HG03159 (cell line): ENCODE measurements at regions not wholly inside any gene's neighbourhood (a gene's known extent, or its start where the extent isn't known, plus 50 kb on each side); places are given as distances from the start of the nearest gene placed in this dataset.
"Not testable (repeated sequence)": the region's sequence is repeated elsewhere in the genome, so short reads cannot be mapped to it uniquely, and the experiment has no call there.

Experiments
- ATAC-seq: cut with Tn5 transposase; IDR thresholded peaks from one replicate; pipeline ENCODE4 v1.9.1; 2021; ENCODE audit warnings: mild to moderate bottlenecking, moderate library complexity; ENCODE audit not compliant: unreplicated experiment

DNA sequence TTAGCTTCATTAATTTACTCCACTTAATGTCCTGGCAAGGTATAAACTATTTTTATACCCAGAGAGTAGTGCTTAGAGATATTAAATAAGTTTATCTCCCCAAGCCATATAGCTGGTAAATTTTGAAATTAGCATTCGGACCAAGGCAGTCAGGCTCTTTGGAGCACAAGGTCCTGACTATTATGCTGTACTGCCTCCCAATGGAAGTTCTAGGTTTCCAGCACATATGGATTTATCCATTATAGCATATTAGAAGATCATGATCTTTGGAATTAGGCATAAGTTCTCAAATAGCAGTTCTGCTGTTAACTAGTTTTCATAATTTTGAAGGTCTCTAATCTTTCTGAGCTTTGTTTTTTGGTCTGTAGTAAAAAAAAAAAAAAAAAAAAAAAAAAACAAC is 835.3 kb upstream of the EPHA7 start:
- no peak for ATAC-seq

DNA sequence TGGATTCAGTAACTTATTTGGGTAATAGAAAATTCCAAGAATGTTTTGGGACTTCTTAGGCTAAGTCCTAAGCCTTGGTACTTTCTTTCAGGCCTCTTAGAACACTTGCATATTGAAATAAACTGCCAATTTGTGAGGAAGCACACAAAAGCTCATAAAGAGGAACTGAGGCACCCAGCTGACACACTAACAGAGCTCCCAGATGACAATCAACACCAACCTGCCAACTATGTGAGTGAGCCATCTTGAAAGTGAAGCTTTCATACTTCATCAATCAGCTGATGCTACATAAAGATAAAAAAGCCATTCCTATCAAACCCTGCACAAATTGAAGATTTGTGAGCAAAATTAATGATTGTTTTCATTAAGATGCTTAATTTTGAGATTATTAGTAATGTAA is 832.5 kb upstream of the EPHA7 start:
- no peak for ATAC-seq

DNA sequence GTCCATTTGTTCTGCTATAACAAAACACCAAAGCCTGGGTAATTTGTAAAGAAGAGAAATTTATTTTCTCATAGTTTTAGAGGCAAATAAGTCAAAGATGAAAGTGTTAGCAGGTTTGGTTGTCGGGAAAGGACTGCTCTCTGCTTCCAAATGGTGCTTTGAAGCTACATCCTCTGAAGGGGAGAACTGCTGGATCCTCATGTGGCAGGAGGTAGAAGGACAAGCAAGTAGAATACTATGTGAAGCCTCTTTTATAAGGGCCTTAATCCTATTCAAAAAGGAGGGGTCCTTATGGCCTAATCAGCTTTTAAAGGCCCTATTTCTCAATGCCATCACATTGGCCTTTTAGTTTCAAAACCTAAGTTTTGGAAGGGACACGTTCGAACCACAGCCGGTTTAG is 826.0 kb upstream of the EPHA7 start:
- no peak for ATAC-seq

DNA sequence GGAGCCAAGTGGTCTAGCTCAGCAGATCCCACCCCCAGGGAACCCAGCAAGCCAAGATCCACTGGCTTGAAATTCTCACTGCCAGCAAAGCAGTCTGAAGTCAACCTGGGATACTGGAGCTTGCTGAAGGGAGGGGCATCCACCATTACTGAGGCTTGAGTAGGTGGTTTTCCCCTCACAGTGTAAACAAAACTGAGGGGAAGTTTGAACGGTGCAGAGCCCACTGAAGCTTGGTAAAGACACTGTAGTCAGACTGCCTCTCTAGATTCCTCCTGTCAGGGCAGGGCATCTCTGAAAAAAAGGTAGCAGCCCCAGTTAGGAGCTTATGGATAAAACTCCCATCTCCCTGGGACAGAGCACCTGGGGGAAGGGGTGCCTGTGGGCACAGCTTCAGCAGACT is 819.5 kb upstream of the EPHA7 start:
- no peak for ATAC-seq

DNA sequence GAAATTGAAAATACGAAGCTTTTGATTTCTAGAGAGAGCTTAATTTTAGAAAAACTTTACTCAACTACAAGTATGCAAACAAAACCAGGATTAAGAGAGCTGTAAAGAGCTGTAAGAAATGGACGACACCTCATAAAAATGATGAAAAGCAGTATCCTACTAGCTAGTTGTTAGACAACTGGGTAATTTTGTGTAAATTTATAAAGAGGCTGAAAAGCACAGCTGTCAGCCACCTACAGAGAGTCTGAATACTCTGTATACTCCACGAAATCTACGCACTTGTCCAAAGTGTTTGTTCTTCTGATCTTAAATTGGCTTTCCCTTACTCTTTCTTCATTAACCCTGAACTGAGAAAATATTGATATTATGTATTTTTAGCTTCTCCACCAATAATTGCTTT is 808.4 kb upstream of the EPHA7 start:
- ATAC-seq: no peak

DNA sequence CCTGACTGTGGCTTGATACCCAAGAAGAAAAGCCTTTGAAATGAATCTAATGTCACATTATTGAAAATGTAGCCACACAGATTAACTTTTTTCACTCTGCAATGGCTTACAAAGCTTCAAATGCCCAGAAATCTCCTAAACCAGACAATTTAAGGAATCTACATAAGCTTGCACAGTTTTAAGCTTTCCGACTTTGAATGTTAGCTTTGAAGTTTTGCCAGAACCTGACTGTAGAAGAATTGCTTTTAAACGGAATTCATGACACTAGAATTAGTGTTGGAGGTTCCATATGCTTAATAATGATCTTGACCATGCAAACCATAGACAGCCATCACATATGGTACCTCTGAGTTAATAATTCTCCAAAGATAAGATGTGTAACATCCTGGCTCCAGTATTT is 798.5 kb upstream of the EPHA7 start:
- no peak for ATAC-seq

DNA sequence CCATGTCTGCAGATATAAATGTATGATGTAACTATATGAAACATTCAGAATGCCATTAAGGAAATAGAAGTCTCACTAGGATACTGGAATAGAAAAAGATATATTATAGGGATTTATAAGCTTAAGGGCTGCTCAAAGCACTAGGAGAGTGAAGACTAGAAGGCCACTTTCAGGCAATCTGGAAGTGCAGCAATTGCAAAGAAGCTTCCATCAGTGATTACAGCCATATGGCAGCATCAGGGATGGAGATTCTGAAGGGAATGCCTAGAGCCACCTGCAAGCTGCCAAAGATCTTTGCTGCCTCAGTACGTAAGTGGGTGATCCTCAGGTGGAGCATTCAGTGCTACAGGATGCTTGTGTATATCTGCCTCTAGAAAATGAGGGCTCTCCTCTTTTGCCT is 796.2 kb upstream of the EPHA7 start:
- ATAC-seq: no peak

DNA sequence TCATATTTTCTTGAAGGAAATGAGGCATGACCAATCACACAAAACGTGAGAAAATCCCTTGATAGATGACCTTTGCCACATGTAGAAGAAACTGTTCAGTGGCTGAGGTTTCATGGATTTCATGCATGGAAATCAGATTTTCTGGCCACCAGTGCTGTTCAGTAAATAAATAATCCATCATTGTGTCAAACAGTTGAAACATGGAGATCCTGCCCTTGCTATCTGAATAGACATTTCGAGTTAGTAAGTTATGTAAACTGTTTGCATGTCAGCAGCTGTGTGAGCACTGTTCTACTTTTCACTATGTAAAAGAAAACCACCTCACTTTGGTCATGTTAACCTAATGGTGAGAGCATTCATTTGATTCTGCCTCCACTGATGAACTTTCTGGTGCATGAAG is 793.9 kb upstream of the EPHA7 start:
- no peak for ATAC-seq

DNA sequence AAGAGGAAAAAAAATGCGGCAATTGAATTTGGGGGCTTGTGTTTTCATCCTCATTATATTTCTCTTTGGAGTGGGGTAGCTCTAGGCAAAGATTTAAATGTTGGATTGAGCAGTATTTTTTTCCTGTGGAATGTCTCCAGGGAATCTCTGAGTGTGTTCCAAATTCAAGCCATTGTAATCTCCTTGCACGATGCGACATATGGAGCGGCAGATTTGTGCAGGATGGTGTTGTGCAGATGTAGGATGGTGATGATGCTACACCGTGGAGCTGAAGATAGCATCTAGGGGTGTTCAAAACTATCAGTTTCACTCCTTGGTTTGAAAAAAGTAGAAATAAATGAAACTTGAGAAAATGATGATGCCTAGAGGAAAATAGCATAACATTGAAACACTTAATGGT is 777.5 kb upstream of the EPHA7 start:
- no peak for ATAC-seq

DNA sequence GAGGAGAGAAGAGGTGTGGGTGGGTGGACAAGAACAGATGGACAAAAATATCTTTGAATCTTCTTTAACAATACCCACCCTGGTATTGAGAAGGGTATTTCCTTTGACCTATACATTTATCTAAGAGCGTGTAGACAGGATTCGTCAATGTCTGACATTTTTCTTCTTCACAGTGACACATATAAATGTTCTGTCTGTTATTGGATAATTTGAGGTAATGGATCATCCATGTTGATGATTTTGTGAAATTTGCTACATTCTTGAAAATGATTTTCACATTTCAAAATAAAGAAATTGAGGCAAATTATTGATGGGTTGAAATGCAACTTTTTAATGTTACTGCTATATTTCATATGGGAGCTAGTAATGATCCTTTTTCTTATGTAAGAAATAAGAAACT is 770.7 kb upstream of the EPHA7 start:
- no peak for ATAC-seq

DNA sequence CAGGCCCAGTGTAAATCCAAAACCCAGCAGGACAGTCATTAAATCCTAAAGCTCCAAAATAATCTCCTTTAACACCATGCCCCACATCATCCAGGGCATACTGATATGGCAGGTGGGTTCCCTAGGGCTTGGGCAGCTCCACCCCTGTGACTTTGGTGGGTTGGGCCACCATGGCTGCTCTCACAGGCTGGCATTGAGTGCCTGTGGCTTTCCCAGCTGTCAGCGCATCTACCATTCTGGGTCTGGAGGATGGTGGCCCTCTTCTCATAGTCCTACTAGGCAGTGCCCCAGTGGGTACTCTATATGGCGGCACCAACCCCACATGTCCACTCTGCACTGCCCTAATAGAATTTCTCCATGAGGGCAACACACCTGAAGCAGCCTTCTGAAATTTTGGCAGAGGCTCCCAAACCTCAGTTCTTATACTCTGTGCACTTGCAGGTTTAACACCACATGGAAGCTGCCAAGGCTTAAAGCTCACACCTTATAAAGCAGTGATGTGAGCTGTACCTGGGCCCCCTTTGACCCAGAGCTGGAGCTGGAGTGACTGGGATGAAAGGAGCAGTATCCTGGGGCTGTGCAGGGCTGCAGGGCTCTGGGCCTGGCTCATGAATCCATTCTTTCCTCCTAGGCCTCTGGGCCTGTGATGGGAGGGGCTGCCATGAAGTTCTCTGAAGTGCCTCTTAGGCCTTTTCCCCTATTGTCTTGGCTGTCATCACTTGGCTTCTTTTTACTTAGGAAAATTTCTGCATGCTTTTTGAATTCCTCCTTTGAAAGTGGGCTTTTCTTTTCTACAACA is 765.5 kb upstream of the EPHA7 start:
- no peak for ATAC-seq

DNA sequence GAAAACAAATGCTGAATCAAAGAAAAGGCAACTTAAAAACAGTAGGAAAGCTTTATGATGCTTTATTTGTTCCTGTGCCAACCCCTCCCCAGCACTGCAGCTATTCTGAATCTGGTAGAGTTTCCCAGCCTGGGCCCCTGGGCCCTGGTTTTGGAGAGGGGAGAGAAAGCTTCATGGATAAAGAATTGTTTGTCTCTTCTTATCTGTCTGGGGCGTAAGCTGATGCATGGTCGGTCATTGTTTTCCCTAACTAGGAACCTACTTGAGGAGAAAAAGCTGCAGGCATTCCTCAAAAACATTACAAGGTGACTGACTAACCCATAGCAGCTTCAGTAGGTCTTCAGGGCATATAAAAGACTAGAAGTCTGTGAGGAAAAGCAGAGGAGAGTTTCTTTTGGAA is 758.1 kb upstream of the EPHA7 start:
- no peak for ATAC-seq

DNA sequence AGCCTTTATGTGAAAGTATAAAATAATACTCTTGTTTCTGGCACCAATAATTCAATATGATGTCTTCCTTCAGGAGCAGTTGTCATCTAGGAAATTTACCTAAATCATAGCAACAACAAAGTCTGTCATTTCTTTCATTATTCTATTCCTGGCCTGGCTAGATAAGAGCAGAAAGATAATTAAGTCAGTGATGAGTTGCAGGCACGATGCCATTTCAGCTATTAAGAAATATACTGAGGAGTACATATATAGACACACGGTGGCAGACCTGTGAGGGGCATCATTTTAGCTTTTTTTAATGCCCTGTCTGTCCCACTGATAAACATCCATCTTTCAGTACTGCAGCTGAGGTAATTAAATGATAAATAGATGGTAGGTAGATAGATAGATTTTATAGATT is 756.1 kb upstream of the EPHA7 start:
- no peak for ATAC-seq

DNA sequence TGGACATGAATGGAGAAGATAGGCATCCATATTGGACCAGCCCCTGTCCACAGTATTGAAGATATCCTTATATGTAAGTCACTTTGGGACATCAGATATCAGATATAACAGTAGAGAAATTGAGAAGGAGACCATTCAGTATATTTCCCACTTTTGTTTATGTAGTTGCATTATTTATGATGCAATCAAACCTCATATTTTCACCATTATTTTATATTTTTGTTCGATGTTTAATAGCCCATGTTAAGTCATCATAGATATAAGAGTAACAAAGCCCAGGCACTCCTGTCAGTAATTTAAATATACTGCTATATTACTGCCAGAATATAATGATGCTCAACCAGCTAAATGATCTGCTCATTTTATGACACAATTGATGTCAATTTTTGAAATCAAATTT is 744.5 kb upstream of the EPHA7 start:
- no peak for ATAC-seq

DNA sequence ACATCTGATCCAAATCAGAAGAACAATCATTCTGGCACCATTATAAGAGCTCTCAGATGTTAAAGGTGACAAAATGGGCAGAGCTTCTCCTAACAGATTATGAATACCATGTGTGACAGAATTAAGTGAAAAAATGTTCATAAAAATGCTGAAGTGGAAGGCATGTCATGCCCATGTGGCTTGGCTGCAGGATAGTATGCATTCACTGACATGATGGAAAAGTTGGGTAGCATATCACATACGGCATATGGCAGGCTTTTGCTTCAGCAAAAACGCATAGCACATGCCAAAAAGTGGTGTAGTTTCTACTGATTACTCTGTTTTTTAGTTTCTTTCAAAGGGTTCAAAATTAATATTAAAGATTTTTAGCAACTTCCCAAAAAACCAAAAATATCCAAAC is 731.5 kb upstream of the EPHA7 start:
- no peak for ATAC-seq

DNA sequence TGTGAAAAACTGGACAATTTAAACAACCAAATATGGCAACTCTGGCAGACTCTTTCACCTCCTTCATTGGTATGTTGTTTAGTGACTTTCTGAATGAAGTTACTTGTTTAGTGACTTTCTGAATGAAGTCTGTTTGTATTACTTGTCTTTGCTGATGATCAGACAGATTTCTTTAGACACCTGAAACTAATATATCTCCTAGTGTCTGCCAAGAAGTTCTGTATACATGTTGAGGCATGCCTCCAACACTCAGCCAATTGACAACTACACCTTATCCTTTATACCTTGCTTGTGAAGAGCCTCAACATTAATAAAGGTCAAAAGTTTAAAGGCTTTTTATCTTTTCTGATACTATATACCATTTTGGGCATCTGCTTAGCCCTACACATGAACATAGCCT is 725.4 kb upstream of the EPHA7 start:
- no peak for ATAC-seq

DNA sequence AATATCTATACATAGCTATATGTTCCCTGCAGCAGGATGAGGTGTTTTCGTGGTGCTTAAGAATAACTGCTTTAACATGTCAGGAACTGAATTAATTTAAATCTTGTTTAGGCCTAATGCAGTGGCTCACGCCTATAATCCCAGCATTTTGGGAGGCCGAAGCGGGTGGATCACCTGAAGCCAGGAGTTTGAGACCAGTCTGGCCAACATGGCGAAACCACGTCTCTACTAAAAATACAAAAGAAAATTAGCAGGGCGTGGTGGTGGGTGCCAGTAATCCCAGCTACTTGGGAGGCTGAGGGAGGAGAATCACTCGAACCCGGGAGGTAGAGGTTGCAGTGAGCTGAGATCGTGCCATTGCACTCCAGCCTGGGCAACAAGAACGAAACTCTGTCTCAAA is 717.8 kb upstream of the EPHA7 start:
- ATAC-seq: not testable (repeated sequence)

DNA sequence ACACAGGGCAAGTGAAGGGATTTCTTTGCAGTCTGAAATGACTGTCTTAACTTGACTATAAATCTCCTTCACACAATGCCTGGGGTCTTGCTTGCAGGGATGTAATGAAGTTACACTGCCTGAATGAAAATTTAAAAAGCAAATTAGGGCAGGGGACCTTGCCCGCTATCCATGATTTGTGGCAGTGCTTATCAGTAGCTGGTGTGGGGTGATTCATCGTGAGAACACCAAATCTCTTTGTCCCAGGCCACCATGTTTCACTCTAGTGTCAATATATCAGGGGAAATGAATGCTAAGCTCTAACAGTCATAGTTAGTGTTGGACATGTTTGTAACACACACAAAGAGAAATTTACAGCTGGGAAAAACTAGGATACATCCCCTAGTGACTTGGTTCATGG is 713.7 kb upstream of the EPHA7 start:
- ATAC-seq: no peak

DNA sequence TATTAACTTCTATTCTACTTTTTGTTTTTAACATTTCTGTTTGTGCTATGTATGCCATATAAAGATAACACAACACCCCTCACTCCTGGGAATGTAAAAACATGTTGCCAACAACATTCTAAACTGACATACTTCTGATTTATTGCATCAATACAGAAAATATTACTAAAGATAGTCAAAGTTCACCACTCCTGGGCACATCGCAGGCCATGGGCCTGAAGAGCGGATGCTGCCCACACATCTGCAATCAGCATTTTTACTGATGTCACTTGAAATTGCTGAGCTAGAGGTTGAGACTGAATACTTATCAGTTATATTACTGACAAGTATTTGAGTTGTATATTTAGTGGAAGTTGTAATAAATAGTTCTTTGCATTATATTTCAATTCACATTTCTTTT is 711.9 kb upstream of the EPHA7 start:
- ATAC-seq: no peak

DNA sequence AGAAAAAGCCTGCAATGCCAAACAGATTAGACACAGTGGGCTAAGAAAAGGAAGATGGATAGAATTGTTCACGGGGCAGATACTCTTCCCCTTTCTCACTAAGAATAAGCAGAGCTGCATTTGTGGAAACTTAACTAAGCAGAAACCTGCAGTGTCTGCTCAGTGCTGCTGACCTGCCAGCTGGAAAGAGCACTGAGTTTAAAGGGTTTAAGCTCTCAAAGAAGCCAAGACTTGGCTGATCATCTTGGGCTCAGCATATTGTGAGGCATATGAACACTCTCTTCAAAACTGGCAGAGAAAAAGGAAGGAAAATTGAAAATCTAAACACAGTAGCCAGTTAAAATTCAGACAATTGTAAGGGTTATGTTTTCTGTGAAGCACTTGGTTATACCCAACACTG is 711.1 kb upstream of the EPHA7 start:
- no peak for ATAC-seq

DNA sequence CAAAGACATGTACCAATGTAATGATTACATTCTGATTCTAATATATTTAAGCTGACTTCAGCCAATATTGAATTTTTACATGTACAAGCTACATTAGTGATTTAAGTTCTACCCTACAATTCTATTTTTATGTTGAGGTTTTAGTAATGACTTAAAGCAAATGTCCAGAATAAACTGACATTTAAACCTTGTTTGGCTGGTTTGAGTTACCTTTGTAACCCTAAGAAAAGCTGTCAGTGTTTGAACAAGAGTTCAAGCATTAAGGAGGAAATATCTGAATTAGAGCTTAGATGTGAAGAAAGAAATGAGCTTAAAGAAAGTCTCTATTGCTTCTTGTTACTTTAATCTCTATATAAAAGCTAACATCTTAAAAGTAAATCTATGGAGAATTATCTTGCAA is 710.6 kb upstream of the EPHA7 start:
- no peak for ATAC-seq

DNA sequence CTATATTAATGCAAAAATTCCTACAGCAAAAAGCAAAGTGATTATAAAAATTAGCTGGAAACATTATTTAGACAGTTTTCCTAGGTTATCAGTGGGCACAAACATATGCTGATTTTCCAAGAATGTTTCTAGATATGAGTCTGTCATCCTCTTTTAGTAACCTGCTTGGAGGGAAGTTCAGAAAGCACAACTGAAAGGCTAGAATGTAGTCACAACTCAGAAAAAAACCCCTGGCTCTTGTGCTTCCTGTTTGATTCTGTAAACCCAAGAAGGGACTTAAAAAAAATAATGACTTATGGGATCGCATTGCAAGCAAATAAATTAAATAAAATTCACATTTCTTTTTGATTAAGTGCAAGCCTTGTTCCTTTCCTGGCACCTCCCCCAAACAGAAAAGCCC is 708.4 kb upstream of the EPHA7 start:
- no peak for ATAC-seq

DNA sequence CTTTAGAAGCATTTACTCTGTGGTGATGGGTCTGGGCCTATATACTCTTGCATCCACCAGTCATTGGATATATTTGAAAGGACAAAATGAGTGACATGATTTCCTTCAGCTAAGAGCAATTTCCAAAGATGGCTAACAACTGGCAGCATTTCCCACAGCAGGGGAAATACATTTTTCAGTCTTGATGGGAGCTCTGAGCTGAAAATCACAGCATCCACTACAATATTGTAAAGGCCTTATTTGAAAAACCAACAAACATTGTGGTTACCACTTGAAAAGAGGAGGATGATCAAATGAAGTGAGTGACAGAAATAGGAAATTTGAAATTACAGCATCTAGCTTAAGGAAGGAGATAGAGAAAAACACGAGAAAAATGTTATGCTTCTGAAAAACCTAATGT is 705.0 kb upstream of the EPHA7 start:
- ATAC-seq: no peak
